ENCODE measurements at regions not wholly inside any gene's neighbourhood (a gene's known extent, or its start where the extent isn't known, plus 50 kb on each side); places are given as distances from the start of the nearest gene placed in this dataset.

GRCh38 chr12:19988459-19988873 lies 379.9 kb upstream of the PDE3A start:
- Histone ChIP-seq H3K9me3 (ENCODE audit: control extremely low read depth in 1 of 5, control insufficient read depth in 4 of 5, insufficient read depth in 2 of 5, low read depth in 1 of 5, low read length in 4 of 5) (no peaks in the 10 kb centered on the region), H3K4me3 (ENCODE audit: control insufficient read depth in 1 of 7, extremely low read depth in 1 of 7, insufficient read depth in 4 of 7, low read depth in 2 of 7, low read length in 6 of 7) (no peak overlapping the region), H3K4me1 (ENCODE audit: control extremely low read depth in 1 of 4, control insufficient read depth in 4 of 4, insufficient read depth in 4 of 4, low read length in 3 of 4) (no peaks in the 10 kb centered on the region), H3K27me3 (replicated peaks in 2 of 5; ENCODE audit: control insufficient read depth in 4 of 5, insufficient read depth in 5 of 5, low read length in 4 of 5) (no peaks in the 10 kb centered on the region), H3K27ac (ENCODE audit: insufficient read depth in 1 of 2, low read depth in 1 of 2, low read length in 2 of 2, poor library complexity in 1 of 2, severe bottlenecking in 2 of 2) (no peak overlapping the region), H3K36me3 (ENCODE audit: control insufficient read depth in 4 of 4, insufficient read depth in 4 of 4, low read length in 3 of 4) (no peaks in the 10 kb centered on the region)
- CTCF ChIA-PET = no interaction called here
- no peak for DNase-seq
- 93% methylated on average over 3 of the region's 3 CpGs for WGBS (ENCODE audit: insufficient coverage)
- POLR2A ChIA-PET = no interaction called here

- Histone ChIP-seq H3K27me3 (replicated peaks in 2 of 5; ENCODE audit: control insufficient read depth in 4 of 5, insufficient read depth in 5 of 5, low read length in 4 of 5) (no peaks in the 10 kb centered on the region), H3K9me3 (ENCODE audit: control extremely low read depth in 1 of 5, control insufficient read depth in 4 of 5, insufficient read depth in 2 of 5, low read depth in 1 of 5, low read length in 4 of 5) (no peaks in the 10 kb centered on the region), H3K4me1 (ENCODE audit: control extremely low read depth in 1 of 4, control insufficient read depth in 4 of 4, insufficient read depth in 4 of 4, low read length in 3 of 4) (no peaks in the 10 kb centered on the region), H3K4me3 (ENCODE audit: control insufficient read depth in 1 of 7, extremely low read depth in 1 of 7, insufficient read depth in 4 of 7, low read depth in 2 of 7, low read length in 6 of 7) (no peak overlapping the region), H3K36me3 (ENCODE audit: control insufficient read depth in 4 of 4, insufficient read depth in 4 of 4, low read length in 3 of 4) (no peaks in the 10 kb centered on the region), H3K27ac (ENCODE audit: insufficient read depth in 1 of 2, low read depth in 1 of 2, low read length in 2 of 2, poor library complexity in 1 of 2, severe bottlenecking in 2 of 2) (no peak overlapping the region)
- DNase-seq = no peak
- POLR2A ChIA-PET = no interaction called here
- CTCF ChIA-PET = no interaction called here
- no CpG with 5 or more reads among the region's 1 CpG for WGBS (ENCODE audit: insufficient coverage)
Observed at GRCh38 chr12:19988948-19989347, 379.4 kb upstream of the PDE3A start.

GRCh38 chr12:19991146-19991545 lies 377.2 kb upstream of the PDE3A start:
- CTCF ChIA-PET = no interaction called here
- POLR2A ChIA-PET = no interaction called here

DNA sequence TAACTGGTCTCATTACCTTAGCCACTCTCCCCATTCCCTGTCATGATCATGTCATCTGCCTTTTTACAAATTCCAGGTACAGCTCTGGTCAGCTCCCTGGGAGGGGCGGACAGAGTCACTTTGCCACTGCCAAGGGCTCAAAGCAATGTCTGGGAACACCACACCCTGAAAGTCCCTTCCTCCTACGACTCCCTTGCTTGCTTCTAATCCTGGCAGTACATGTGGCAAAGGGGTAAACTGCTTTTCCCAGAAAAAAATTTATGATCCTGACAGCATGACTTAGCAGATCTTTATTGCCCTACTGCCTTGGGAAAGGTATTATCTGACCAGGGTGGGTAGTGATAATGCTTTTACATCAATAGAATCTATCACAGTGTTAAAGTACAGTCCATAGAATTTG lies 376.0 kb upstream of the PDE3A start:
- ChIA-PET CTCF (no interaction called here), POLR2A (no interaction called here)
- no peak for DNase-seq
- H3K27ac ChIP-seq (ENCODE audit: insufficient read depth in 1 of 2, low read depth in 1 of 2, low read length in 2 of 2, poor library complexity in 1 of 2, severe bottlenecking in 2 of 2) = no peak overlapping the region
- no peak overlapping the region for H3K4me3 ChIP-seq (ENCODE audit: control insufficient read depth in 1 of 7, extremely low read depth in 1 of 7, insufficient read depth in 4 of 7, low read depth in 2 of 7, low read length in 6 of 7)
- no peaks in the 10 kb centered on the region for H3K4me1 ChIP-seq (ENCODE audit: control extremely low read depth in 1 of 4, control insufficient read depth in 4 of 4, insufficient read depth in 4 of 4, low read length in 3 of 4)
- 100% methylated on average over 1 of the region's 2 CpGs for WGBS (ENCODE audit: insufficient coverage)
- H3K9me3 ChIP-seq (ENCODE audit: control extremely low read depth in 1 of 5, control insufficient read depth in 4 of 5, insufficient read depth in 2 of 5, low read depth in 1 of 5, low read length in 4 of 5) = no peaks in the 10 kb centered on the region
- H3K27me3 ChIP-seq (replicated peaks in 2 of 5; ENCODE audit: control insufficient read depth in 4 of 5, insufficient read depth in 5 of 5, low read length in 4 of 5) = no peaks in the 10 kb centered on the region
- no peaks in the 10 kb centered on the region for H3K36me3 ChIP-seq (ENCODE audit: control insufficient read depth in 4 of 4, insufficient read depth in 4 of 4, low read length in 3 of 4)

More at GRCh38 chr12:19991146-19991545, 377.2 kb upstream of the PDE3A start:
- H3K27ac ChIP-seq (ENCODE audit: insufficient read depth in 1 of 2, low read depth in 1 of 2, low read length in 2 of 2, poor library complexity in 1 of 2, severe bottlenecking in 2 of 2) = no peak overlapping the region
- no peaks in the 10 kb centered on the region for H3K9me3 ChIP-seq (ENCODE audit: control extremely low read depth in 1 of 5, control insufficient read depth in 4 of 5, insufficient read depth in 2 of 5, low read depth in 1 of 5, low read length in 4 of 5)
- 90% methylated on average over 2 of the region's 3 CpGs for WGBS (ENCODE audit: insufficient coverage)
- no peaks in the 10 kb centered on the region for H3K27me3 ChIP-seq (replicated peaks in 2 of 5; ENCODE audit: control insufficient read depth in 4 of 5, insufficient read depth in 5 of 5, low read length in 4 of 5)
- no peaks in the 10 kb centered on the region for H3K4me1 ChIP-seq (ENCODE audit: control extremely low read depth in 1 of 4, control insufficient read depth in 4 of 4, insufficient read depth in 4 of 4, low read length in 3 of 4)
- no peak overlapping the region for H3K4me3 ChIP-seq (ENCODE audit: control insufficient read depth in 1 of 7, extremely low read depth in 1 of 7, insufficient read depth in 4 of 7, low read depth in 2 of 7, low read length in 6 of 7)
- no peak for DNase-seq
- no peaks in the 10 kb centered on the region for H3K36me3 ChIP-seq (ENCODE audit: control insufficient read depth in 4 of 4, insufficient read depth in 4 of 4, low read length in 3 of 4)

GRCh38 chr12:19994968-19995367 lies 373.4 kb upstream of the PDE3A start:
- DNase-seq = peak in 1 of 3 donors; percentile 6
- ChIA-PET CTCF (interaction anchor here (1.3 kb wide), 1 partner anchor 81 kb away, joined by 4 read pairs; no protein-coding TSS in a partner anchor), POLR2A (no interaction called here)
- H3K4me3 ChIP-seq (ENCODE audit: control insufficient read depth in 1 of 7, extremely low read depth in 1 of 7, insufficient read depth in 4 of 7, low read depth in 2 of 7, low read length in 6 of 7) = no peak overlapping the region
- H3K27ac ChIP-seq (ENCODE audit: insufficient read depth in 1 of 2, low read depth in 1 of 2, low read length in 2 of 2, poor library complexity in 1 of 2, severe bottlenecking in 2 of 2) = no peak overlapping the region
- H3K4me1 ChIP-seq (ENCODE audit: control extremely low read depth in 1 of 4, control insufficient read depth in 4 of 4, insufficient read depth in 4 of 4, low read length in 3 of 4) = no peaks in the 10 kb centered on the region
- no peaks in the 10 kb centered on the region for H3K36me3 ChIP-seq (ENCODE audit: control insufficient read depth in 4 of 4, insufficient read depth in 4 of 4, low read length in 3 of 4)
- H3K9me3 ChIP-seq (ENCODE audit: control extremely low read depth in 1 of 5, control insufficient read depth in 4 of 5, insufficient read depth in 2 of 5, low read depth in 1 of 5, low read length in 4 of 5) = no peaks in the 10 kb centered on the region
- no peaks in the 10 kb centered on the region for H3K27me3 ChIP-seq (replicated peaks in 2 of 5; ENCODE audit: control insufficient read depth in 4 of 5, insufficient read depth in 5 of 5, low read length in 4 of 5)

DNA sequence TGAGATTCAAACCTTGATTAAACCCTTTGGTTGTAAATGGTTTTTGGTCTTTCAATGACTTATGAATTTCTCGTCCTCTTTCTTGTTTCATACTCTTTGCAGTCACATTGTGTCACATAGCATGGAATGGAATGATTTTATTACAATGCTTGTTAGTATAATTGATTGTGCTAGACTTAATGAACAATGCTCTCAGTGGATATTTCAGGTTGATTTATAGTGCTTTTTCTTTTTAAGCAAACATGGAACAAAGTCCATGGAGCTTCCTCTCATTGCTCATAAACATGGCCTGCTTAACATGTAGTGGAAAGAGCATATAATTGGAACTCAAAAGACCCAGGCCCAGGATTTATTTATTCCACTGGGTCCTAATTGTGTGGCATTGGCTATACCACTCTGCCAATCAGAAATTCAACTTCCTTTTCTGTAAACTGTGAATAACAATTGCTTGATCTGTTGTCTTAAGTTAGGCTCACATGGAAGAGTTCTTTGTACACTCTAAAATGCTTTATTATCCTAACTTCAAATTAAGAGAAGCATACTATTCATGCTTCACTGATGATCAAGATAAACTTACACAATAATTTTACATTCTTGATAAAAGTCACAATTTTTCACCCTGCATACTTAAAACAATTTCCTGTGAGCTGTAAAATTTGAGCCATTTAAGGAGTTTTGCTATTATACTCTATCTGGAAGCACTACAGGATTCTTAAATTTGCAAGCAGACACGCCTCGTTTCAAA lies 370.5 kb upstream of the PDE3A start:
- CTCF ChIA-PET = interaction anchor here (0.6 kb wide), 1 partner anchor 10 kb away, joined by 3 read pairs; no protein-coding TSS in a partner anchor
- no peaks in the 10 kb centered on the region for H3K4me1 ChIP-seq (ENCODE audit: control extremely low read depth in 1 of 4, control insufficient read depth in 4 of 4, insufficient read depth in 4 of 4, low read length in 3 of 4)
- WGBS (ENCODE audit: insufficient coverage) = 100% methylated on average over 2 of the region's 3 CpGs

GRCh38 chr12:19998411-19998810 lies 369.9 kb upstream of the PDE3A start:
- POLR2A ChIA-PET = no interaction called here
- Histone ChIP-seq H3K27me3 (replicated peaks in 2 of 5; ENCODE audit: control insufficient read depth in 4 of 5, insufficient read depth in 5 of 5, low read length in 4 of 5) (no peaks in the 10 kb centered on the region), H3K36me3 (ENCODE audit: control insufficient read depth in 4 of 4, insufficient read depth in 4 of 4, low read length in 3 of 4) (no peaks in the 10 kb centered on the region), H3K4me1 (ENCODE audit: control extremely low read depth in 1 of 4, control insufficient read depth in 4 of 4, insufficient read depth in 4 of 4, low read length in 3 of 4) (no peaks in the 10 kb centered on the region), H3K4me3 (ENCODE audit: control insufficient read depth in 1 of 7, extremely low read depth in 1 of 7, insufficient read depth in 4 of 7, low read depth in 2 of 7, low read length in 6 of 7) (no peak overlapping the region), H3K9me3 (ENCODE audit: control extremely low read depth in 1 of 5, control insufficient read depth in 4 of 5, insufficient read depth in 2 of 5, low read depth in 1 of 5, low read length in 4 of 5) (no peaks in the 10 kb centered on the region), H3K27ac (ENCODE audit: insufficient read depth in 1 of 2, low read depth in 1 of 2, low read length in 2 of 2, poor library complexity in 1 of 2, severe bottlenecking in 2 of 2) (no peak overlapping the region)
- CTCF ChIA-PET = interaction anchor here (0.6 kb wide), 1 partner anchor 11 kb away, joined by 3 read pairs; no protein-coding TSS in a partner anchor
- DNase-seq = no peak
- 88% methylated on average over 1 of the region's 1 CpG for WGBS (ENCODE audit: insufficient coverage)

More for the DNA sequence above, 370.5 kb upstream of the PDE3A start:
- no peaks in the 10 kb centered on the region for H3K36me3 ChIP-seq (ENCODE audit: control insufficient read depth in 4 of 4, insufficient read depth in 4 of 4, low read length in 3 of 4)
- no peaks in the 10 kb centered on the region for H3K9me3 ChIP-seq (ENCODE audit: control extremely low read depth in 1 of 5, control insufficient read depth in 4 of 5, insufficient read depth in 2 of 5, low read depth in 1 of 5, low read length in 4 of 5)
- POLR2A ChIA-PET = no interaction called here
- no peak overlapping the region for H3K4me3 ChIP-seq (ENCODE audit: control insufficient read depth in 1 of 7, extremely low read depth in 1 of 7, insufficient read depth in 4 of 7, low read depth in 2 of 7, low read length in 6 of 7)
- H3K27me3 ChIP-seq (replicated peaks in 2 of 5; ENCODE audit: control insufficient read depth in 4 of 5, insufficient read depth in 5 of 5, low read length in 4 of 5) = no peaks in the 10 kb centered on the region
- DNase-seq = no peak
- no peak overlapping the region for H3K27ac ChIP-seq (ENCODE audit: insufficient read depth in 1 of 2, low read depth in 1 of 2, low read length in 2 of 2, poor library complexity in 1 of 2, severe bottlenecking in 2 of 2)

Measured in common myeloid progenitor, CD34-positive (primary cell).